Activated CD4-positive, alpha-beta T cell treated with anti-CD3 and anti-CD28 coated beads for 48 hours (primary cell): ENCODE measurements at regions not wholly inside any gene's neighbourhood (a gene's known extent, or its start where the extent isn't known, plus 50 kb on each side); places are given as distances from the start of the nearest gene placed in this dataset.
A peak's percentile ranks its signal among the peaks of the same experiment; 100 is the strongest.
"Not testable (repeated sequence)": the region's sequence is repeated elsewhere in the genome, so short reads cannot be mapped to it uniquely, and the experiment has no call there.

Source experiments
- DNase-seq: peaks from one replicate; pipeline ENCODE4 v3.0.0-alpha.2; 2020

DNA sequence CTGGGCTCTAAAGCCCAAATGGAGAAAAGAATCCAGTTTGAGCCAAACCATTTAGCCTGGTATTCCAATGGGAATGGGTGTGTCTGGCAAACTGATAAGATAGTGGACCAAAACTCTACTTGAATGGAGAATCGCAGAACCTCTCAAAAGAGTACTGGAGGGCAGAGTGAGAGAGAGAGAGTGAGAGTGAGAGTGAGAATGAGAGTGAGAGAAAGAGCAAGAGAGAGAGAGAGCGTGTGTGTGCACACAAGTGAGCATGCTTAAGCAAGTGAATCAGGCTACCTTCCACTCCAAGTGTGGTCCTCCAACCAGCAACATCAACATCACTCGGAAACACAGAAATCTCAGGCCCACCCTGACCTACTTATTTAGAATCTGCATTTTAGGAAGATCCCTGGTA is 58.8 kb downstream of the UQCRFS1 start:
- DNase-seq: no peak

DNA sequence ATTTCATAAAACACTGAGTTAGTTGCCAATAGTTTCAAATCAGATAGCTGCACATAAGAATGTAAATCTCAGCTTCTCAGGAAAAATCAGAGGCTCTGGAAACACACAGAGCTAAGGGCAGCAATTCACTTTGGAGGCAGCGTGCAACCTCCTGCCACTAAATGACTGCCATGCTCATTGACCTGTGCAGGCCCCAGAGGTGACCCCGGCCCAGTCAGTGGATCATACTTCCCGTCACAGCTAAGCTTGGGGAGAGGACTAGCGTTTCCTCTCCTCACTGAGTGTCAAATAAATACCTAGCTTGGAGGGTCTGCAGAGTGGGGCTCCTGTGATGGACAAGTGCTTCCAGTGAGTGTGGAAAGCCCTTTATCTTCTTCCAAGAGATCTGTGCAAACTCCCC is 67.2 kb downstream of the UQCRFS1 start:
- DNase-seq: no peak

DNA sequence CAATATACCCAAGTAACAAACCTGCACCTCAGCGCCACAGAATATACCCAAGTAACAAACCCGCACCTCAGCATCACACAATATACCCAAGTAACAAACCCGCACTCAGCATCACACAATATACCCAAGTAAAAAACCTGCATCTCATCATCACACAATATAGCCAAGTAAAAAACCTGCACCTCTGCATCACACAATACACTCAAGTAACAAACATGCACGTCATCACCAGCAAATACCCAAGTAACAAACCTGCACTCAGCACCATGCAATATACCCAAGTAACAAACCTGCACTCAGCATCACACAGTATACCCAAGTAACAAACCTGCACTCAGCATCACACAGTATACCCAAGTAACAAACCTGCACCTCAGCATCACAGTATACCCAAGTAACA is 69.8 kb downstream of the UQCRFS1 start:
- no peak for DNase-seq

DNA sequence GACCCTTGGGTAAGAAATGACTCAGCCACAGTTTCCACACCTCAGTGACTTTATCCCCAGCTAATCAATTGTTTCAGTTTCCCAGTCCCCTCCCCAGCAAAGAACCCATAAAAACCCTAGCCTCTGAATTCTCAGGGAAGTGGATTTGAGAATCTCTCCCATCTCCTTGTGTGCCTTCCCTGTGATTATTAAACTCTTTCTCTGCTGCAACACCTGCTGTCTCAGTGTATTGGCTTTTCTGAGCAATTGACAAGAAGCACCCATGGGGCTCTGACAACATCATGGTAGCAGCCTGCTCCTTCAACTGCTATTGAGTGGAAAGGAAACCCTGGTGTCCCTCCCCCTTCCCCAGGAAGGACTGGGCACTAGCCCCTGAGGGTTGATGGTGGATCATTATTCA is 73.7 kb downstream of the UQCRFS1 start:
- DNase-seq: no peak

DNA sequence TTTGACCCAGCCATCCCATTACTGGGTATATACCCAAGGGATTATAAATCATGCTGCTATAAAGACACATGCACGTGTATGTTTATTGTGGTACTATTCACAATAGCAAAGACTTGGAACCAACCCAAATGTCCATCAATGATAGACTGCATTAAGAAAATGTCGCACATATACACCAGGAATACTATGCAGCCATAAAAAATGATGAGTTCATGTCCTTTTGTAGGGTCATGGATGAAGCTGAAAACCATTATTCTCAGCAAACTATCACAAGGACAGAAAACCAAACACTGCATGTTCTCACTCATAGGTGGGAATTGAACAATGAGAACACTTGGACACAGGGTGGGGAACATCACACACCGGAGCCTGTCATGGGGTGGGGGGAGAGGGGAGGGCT is 74.7 kb downstream of the UQCRFS1 start:
- DNase-seq: not testable (repeated sequence)

DNA sequence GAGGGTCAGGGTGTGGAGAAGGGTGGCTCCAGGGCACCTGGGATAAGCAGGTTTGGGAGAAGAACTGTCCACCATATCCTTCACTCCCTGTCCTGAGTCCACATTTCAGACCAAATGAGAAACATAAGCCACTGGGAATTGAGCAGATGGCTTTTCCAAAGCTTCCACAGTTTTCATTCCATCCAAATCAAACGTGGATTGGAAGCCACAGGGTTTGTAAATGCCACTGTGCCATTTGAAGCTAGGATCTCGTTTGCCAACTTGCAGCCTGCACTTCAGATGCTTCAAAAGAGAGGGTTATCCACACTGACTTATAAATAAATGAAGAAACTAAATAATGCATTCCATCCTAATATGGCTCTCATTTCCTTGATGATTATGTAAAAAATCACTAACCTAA is 81.5 kb downstream of the UQCRFS1 start:
- DNase-seq: no peak

DNA sequence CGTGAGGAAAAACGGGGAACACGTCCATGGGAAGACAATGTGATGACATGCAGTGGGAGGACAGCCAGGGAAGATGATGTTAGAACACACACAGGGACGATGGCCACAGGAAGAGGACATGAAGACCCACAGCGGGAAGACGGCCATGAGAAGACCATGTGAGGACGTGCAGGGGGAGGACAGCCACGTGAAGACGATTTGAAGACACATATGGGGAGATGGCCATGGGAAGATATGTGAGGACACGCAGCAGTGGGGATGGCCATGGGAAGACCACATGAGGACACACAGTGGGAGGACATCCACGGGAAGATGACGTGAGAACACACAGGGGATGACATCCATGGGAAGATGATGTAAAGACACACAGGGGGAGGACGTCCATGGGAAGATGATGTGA is 83.8 kb downstream of the UQCRFS1 start:
- DNase-seq: no peak

DNA sequence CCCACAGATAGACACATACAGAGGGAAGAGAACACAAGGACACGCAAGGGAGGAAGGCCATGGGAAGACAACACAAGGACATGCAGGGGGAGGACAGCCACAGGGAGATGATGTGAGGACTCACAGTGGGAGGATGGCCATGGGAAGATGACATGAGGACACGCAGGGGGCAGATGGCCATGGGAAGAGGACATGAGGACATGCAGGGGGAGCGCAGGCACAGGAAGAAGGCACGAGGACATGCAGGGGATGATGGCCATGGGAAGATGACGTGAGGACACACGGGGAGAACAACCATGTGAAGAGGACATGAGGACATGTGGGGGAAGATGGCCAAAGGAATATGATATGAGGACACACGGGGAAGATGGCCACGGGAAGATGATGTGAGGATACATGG is 84.7 kb downstream of the UQCRFS1 start:
- no peak for DNase-seq

DNA sequence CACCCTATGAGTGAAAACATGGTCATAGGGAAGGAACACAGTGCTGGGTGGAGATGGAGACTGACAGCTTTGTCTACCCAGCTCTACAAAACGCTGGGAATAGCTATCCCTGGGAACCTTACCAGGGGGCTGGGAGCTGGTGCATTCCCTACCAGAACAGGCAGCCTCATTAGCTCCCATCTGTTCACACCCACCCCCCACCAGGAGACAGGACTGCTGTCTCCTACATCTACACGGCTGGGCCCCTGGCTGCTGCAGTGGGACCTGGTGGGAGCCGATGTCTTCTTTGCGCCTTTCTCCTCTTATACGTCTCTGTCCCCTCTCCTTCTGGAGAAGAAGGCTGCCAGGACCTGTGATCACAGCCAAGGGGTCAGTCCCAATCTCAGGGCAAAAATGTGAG is 90.8 kb downstream of the UQCRFS1 start:
- no peak for DNase-seq

DNA sequence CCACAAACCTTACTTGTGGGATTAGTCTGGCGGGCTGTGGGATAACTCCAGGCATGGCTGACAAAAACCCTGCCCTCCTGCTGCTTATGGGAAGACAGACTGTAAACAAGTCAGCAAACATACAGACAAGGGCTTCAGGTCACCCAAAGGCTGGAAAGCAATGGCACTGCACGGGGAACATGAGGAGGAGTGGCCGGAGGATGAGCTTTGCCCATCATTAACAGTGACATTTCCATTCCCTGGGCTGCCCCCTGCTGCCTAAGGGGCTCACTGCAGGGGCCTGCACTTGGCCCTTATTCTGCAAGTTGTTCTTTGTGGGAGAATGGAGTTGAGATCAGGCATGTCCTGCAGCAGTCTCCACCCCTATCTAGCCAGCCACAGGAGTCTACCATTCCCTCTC is 91.3 kb downstream of the UQCRFS1 start:
- DNase-seq: peak; percentile 18

DNA sequence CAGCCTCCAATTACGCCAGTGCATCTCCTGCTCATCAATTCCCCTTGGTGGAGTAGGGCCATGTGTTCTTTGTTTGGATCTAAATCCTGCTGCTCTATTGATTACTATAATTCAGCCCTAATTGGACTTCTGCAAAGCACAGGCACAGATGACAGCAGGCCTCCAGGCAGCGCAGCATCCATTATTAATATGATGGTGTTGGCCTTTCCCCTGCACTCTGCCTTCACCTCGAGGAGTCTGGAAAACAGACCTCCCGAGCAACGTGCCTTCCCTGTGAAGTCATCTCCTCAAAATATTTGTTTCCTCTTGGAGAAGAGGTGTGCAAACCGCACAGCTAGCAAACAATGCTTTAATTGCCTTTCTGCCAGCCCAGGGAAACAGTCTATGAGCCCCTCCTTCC is 92.5 kb downstream of the UQCRFS1 start:
- DNase-seq: no peak

DNA sequence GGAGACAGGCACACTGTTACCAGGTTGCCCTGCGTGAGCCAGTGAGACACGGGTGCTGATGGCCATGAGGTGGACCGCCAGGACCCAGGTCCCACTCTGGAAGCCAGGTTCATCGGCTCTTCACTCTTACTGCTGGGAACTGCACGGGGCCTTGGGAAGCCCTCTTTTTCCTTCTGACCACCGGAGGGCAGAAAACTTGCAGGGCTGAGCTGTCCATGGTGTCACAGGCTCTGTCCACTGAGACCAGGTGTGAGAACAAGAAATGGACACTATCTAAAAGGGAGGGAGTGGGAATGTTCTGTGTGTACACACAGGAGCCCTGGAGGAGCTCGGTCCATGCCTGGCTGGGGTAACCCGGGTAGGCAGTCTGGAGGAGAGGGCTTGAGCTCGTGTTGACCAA is 93.4 kb downstream of the UQCRFS1 start:
- no peak for DNase-seq

DNA sequence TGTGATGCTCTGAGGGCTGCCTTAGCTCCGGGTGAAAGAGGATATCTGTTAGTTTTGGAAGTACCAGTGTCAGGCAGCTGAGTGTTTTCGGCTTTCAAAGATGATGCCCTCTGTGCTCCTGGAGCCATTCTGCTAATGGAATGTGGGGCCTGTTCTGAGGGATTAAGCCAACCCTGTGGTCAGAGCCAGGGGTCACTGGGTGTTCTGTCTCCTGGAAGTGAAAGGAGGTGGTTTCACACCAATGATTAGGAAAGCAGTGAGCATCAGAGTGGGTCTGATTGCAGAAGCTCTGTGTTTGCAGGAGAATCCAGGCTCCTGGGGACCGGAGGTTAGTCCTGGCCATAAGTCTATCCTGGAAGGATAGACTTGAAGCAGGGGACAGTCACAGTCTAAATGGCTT is 94.6 kb downstream of the UQCRFS1 start:
- no peak for DNase-seq

DNA sequence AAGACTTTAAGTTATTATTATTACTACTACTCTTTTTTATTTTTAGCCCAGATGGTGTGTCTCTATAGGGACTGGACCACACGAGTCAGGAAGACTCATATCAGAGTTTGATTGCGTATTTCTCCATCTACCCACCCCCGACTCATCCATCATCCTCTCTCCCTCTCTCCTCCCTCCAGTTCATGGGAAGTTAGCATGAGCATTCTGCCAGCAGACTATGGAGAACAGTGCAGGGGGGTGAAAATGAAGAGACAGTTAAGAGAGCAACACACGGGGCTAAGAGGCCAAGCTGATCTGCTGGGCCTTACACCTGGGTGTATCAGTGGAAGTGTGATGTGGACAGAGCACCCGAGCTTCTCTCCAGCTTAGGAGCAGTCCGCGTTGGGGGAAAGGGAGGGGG is 95.0 kb downstream of the UQCRFS1 start:
- no peak for DNase-seq

DNA sequence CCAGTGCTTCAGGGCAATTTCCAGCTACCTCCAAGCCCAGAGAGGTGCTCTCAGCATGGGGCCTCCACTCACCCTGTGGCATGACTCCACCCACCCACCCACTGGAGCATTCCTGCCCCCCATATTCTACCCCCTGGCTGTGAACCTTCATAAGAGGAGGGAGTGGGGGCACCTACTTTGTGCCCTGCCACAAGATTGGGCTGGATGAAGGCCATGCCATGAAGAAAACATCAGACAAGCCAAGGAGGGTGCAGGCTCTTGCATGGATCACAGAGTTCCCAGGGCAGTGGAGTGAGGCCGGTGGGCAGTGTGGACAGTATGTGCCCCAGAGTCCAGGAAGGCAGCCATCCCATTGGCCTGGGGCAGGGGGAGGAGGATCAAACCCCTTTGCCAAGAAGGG is 97.8 kb downstream of the UQCRFS1 start:
- DNase-seq: no peak

DNA sequence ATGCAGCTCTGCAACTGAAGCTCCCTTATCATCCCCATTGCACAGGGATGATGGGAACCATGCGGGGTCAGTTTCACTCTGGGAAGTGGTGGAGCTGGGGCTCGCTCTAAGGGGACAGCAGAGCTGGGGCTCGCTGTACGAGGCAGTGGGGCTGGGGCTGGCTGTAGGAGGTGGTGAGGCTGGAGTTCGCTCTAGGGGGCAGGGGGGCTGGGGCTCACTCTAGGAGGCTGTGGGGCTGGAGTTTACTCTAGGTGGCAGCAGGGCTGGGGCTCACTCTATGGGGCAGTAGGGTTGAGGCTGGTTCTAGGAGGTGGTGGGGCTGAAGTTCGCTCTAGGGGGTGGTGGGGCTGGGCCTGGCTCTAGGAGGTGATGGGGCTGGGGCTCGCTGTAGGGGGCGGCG is 99.1 kb downstream of the UQCRFS1 start:
- DNase-seq: no peak

DNA sequence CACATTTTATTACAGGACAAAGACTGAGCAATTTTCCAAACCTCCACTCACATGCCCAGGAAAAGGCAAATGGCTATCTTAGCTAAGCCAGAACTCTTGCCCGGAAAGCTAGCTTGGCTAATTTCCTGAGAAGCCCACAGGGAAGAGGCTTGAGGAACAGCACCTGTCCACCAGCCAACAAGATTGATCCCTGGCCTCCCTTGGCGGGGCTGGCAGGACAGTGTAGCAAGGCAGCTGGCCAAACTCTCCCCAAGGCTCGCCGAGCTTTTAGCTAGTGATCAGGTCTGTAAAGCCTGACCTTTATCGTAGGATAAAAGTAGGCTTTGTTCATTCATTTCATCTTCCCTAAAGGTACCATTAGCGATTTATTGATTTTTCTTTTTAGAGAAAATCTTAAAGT is 101.4 kb downstream of the UQCRFS1 start:
- no peak for DNase-seq

DNA sequence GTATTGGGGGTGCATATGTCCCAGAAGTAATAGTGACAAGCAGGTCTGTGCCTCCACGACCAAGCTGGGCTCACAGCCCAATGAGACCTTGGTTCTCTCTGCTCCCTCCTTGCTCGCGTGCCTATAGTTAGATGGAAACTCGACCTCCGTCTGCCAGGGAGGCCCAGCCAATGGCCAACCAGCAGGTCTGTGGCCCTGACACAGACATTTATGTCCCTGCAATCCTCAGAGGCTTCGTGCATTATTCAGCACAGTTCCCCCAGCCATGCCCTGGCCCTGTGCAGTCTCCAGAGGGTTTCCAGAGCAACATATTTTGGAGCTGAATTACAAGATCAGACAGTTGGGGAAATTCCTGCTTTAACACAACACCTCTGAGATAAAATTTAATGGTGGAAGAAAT is 105.1 kb downstream of the UQCRFS1 start:
- DNase-seq: no peak

DNA sequence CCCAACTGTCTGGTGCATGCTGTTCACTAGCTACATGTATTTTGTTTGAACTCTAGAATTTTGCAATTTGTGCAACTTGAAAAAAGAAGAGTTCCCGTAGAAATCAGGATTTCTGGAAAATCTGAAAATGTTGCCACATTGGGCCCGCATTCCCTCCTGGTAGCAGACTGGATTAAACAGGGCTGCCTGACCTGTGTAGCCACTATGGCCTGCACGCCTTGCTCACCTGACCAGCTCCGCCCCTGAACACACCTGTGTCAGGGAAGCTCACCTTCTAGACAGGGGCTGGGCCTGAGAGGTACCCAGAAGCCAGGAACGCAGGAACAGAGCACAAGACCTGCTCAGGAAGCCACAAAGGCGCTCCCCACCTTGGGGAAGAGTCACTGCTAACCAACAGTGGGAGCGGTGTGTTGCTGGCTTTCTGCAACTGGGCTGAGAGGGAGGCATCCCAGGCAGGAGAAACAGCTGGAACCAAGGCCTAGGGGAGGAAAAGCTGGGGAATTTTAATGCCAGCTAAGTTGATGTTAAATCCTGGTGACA is 106.5 kb downstream of the UQCRFS1 start:
- DNase-seq: no peak

DNA sequence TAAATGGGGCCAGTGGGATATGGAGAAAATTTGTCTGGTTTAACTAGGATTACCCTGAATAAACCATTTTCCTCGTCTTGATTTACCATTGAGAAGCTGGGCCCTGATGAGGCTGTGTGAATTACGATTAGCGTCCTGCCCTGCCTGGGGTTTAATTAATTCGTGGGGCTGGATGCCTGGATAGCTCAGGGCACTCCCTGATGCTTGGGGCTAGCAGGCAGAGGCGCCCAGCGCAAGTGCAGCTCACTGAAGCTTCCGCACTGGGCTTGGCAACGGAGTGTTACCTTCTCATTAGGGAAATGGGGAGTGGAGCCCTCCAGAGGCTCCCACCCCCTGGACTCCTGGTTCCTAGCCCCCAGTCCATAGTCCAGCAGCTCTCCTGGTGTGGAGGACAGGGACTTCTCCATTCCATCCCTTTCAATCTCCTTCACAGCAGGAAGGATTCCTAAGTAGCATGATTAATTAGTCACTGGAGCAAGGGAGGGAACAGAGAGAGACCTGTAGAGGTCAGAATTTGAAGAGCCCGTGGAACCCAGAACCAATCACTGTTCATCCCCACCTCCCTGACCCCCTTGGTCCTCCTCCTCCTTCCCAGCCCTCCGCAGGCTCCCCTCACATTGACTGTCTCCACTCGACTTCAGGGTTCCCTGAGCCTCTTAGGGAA is 107.2 kb downstream of the UQCRFS1 start:
- no peak for DNase-seq

DNA sequence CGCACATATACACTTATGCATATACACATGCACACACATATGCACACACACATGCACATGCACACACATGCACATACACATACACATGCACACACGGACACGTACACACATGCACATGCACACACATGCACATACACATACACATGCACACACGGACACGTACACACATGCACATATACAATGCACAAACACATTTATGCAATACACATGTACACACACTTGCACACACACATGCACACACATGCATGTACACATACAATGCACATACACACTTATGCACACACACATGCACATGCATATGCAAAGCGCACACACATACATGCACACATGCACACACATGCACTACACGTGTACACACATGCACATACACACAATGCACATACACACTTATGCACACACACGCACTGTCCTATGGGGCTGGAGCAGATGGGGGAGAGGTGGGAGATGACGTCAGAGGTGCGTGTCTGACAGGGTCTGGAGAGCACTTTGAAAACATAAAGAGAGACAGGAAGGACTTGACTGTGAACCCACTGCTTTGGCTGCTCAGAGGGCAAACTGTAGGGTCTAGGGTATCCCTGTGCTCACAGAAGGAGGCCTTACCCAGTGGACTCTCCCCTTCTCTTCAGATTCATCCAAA is 108.2 kb downstream of the UQCRFS1 start:
- no peak for DNase-seq

DNA sequence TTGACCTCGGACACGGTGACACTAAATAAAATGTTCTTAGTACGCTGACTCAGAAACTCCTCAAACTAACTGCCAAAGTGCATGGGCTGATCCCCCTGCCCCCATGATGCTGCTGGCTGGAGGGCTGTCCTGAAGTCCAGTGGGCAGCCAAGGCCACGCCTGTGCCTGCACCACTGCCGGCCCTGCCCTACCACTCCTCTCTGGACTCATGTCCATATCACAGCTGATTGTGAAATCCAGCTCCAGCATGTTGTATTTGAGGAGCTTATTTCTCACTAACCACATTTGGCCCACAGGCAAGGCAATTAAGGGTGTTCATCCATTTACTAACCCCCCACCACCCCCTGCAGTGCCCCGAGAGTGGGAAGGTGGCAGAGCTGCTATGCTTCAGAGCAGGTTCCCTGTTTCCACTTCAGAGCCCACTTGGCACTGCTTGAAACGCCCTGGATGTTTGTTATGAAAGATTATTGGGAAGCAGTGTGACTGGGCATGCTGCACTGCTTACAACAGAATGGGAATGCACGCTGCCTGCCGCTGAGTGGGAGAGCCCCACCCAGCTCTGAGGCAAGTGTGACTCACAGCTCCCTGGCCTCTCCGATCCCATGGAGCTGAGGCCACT is 114.0 kb downstream of the UQCRFS1 start:
- no peak for DNase-seq

DNA sequence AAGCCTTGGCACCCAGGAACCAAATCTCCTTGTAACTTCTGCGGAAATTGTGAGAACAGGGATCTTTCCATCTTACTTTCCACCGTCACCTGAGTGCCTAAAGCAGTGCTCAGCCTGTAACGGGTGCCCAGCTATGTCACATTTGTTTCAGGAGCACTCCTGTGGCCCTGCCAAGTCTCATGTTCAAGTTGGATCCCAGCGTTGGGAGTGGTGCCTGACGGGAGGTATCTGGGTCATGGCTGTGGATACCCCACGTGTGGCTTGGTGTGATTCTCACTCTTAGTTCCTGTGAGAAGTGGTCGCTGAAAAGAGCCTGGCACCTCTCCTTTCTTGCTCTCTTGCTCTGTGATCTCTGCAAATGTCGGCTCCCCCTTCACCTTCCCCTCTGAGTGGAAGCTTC is 114.9 kb downstream of the UQCRFS1 start:
- DNase-seq: no peak

DNA sequence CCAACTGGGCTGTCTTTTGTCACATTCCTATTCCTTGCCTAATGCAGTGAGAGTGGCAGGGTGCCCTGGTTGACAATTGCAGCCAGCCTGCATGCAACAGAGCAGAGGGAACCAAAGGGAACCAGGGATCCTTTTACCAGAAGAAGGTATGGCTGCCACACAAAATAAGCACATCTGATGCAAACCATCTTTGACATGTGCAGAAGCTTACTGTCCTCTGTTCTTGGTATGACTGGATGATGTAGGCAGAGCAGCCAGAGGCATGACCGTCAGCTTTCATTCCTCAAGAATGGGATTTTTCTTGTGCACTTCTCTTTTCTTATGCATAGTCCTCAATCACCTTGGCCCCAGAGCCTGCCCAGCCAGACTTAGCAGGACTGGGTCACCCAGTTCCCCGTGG is 116.1 kb downstream of the UQCRFS1 start:
- no peak for DNase-seq

DNA sequence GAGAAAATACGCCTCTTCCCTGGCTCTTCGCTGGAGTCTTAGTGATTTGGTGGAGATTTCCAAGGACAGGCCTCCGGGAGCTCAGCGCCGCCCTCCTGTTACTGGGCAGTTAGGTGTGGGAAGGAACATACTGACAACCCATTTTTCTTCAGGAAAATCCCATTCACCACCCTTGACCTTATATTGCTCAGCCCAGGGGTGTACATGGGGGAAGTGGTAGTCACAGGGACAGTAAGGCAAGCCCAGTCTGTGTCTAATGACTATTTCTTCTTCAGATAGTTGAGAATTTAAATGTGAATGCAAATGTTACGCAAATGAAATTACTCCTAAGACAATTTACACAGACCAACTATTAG is 119.4 kb downstream of the UQCRFS1 start:
- DNase-seq: no peak
